Amniotic epithelial cell (primary cell): ENCODE measurements at regions not wholly inside any gene's neighbourhood (a gene's known extent, or its start where the extent isn't known, plus 50 kb on each side); places are given as distances from the start of the nearest gene placed in this dataset.

ENCODE experiments used
- DNase-seq: peaks from one replicate; pipeline ENCODE4 v3.0.0-alpha.2; 2010; ENCODE audit warnings: low read depth

DNA sequence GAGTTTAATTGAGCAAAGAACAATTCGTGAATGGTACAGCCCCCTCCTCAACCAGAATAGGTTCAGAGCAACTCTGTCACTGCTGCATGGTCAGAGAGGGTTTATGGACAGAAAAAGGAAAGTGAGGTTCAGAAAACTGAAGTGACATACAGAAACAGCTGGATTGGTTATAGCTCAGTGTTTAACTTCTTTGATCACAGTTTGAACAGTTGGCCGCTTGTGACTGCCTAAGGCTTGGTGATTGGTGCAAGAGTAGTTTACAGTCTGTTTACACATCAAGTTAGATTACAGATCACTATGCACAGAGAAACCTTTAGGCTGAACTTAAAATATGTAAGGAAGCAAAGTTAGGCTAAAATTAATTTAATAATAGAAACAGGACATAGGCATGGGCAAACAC, 459.2 kb downstream of the KCNJ3 start:
- no peak for DNase-seq

DNA sequence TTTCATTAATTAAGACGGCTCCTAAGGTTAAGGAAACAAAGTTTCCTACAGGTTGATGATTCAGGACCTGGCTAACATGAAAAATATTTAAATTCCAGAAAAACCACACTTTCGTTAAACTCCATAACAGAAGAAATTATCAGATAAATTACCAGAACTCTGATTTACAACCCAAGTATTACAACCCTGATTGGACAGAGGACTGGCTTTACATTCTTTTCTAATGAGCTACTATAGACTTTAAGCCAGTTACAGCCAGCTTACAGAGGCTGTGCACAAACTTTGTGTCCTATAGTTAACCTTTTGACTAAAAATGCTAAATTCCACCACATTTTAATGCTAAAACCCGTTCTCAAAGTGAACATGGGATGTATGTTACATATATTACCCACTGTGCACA, 458.6 kb downstream of the KCNJ3 start:
- peak; percentile 79 for DNase-seq

- no peak for DNase-seq
Measured at GRCh38 chr2:155151945-155152344, 453.4 kb downstream of the KCNJ3 start.

DNA sequence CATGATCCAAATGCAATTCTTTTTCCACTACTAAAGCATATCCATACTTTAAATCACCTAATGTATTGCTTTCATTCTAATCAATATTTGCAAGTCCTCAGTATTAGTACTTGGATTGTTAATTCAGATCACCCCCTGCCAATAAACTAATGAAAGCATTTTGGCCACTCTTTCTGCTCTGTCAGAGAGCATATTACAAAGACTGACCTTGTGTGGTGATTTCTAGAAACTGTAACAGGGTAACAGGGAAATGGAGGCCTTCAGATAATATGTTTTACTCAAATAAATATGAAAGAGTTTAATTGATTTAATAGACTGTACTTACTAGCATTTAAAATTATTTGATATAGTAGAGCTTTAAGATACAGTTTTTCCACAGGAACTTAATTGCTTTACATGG, 453.0 kb downstream of the KCNJ3 start:
- DNase-seq, result no peak

DNA sequence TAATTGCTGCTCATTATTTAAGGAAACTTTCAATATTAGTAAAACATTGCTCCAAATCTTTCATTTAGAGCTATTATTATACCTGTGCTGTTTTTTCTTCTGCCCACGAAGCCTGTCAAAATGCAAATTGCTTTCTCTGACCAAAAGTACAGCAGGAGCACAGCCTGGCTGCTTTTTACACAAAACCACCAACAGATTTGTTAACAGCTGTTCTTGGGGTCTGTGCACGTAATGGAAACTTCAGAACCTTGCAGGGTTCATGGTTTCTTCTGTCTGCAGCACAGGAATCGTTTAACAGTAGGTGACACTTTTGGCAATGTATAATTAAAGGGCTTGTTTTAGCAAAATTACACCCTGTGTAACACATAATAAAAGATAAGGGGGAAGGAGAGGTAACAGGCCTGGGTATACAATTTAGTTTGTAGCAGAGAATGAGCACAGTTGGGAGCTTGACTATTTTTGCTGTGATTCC, 447.3 kb downstream of the KCNJ3 start:
- no peak for DNase-seq

- no peak for DNase-seq
Measured at GRCh38 chr2:155141418-155141817, 442.9 kb downstream of the KCNJ3 start.

GRCh38 chr2:155125585-155126230, 427.2 kb downstream of the KCNJ3 start:
- no peak for DNase-seq

GRCh38 chr2:155115846-155116245, 417.4 kb downstream of the KCNJ3 start:
- DNase-seq, result no peak

GRCh38 chr2:155111070-155111469, 412.6 kb downstream of the KCNJ3 start:
- DNase-seq, result no peak

- no peak for DNase-seq
Measured at GRCh38 chr2:155109527-155109926, 411.0 kb downstream of the KCNJ3 start.

DNA sequence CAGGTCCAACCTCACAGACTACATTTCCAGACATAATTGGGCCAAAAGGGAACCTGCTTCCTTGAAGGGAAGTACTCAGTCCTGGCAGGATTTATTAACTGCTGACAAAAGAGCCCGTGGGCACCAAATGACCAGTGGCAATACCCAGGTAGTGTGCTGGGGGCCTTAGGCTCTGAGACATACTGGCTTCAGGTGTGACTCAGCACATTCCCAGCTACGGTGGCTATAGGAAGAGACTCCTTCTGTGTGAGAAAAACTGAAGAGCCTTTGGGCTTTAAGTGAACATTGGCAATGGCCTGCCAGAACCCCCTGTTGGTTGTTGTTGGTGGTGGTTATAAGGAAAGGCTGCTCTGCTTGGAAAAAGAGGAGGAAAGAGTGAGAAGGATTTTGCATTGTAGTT, 401.8 kb downstream of the KCNJ3 start:
- DNase-seq, result no peak

GRCh38 chr2:155099784-155100183, 401.3 kb downstream of the KCNJ3 start:
- DNase-seq, result peak; percentile 5

DNA sequence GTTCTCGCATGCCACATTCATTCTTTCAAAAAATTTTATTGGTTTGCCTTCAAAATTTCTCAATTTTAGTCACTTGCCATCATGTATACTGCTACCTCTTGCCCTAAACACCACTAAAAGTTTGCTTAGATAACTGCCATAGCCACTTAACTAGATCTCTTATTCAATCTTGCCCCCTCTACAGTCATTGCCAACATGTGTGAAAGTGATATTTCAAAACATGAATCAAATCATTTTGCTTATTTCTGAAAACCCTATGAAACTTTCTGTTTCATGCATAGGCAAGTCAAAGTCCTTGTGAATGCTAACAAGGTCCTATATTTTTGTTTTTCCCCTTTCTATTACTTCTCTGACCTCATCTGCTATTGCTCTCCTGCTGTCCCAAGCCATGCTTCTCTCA, 397.1 kb downstream of the KCNJ3 start:
- DNase-seq, result no peak

DNA sequence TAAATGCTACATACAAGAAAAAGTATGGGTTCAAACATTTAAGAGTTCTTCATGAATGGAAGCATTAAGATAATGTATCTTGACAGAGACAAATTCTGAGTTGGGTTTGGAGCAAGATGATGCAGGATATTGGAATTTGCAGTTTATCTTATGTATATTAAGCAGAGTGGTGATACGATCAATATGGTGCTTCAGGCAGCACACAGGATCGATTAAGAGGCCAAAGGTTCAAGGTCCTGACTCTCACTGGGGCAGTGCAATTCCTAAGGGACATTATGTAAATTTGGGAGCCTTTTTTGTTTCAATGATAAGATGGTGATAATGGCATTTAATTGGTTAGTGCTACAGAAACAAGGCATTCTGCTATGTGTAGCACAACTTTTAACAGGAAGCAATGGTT, 381.9 kb downstream of the KCNJ3 start:
- no peak for DNase-seq

GRCh38 chr2:155070489-155070888, 372.0 kb downstream of the KCNJ3 start:
- DNase-seq, result no peak

DNA sequence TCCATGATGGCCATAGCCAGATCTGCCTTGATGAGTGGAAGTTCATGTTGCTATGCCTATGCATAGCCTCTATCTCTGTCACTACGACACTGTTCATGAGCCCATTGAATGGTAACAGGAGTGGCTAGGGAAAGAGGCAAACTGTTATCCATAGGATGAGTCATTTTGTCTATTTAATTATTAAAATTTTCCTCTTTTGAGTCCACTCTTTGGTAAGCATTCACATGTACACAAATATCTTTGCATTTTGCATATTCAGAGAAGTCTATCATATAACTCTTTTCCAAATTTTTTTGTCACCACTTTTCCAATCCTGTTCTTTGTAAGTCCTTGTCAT, 364.4 kb downstream of the KCNJ3 start:
- DNase-seq, result no peak

GRCh38 chr2:155062250-155062921, 363.9 kb downstream of the KCNJ3 start:
- DNase-seq, result no peak

DNA sequence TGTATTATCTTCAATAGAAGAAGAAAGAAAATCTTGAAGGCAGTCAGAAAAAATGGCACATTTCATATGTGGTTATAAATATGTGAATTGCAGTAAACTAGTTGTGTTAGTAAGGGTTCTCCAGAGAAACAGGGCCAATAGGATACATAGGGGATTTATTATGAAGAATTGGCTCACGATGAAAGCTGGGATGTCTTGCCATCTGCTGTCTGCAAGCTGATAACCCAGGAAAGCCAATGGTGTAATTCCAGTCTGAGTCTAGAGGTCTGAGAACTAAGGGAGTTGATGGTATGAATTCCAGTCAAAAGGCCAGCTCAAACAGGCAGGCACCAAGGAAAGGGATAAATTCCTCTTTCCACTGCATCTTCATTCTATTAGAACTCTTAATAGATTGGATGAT, 362.4 kb downstream of the KCNJ3 start:
- DNase-seq, result no peak

DNA sequence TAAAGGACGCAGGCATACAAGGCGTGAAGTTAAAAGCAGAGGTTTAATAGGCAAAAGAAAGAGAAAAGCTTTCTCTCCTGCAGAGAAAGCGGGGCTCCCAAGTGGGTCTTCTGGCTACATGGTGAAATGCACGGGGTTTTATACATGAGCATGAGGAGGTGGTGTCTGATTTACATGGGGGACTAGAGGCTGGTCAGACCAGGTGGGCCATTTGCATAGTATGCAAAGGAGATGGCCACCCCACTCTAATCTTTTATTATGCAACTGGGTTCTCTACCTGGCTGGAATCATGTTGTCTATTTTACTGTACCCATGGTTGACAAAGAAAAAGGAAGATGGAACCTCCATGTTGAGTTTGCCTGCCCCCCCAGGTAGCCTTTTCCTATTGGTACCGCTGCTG, 356.2 kb downstream of the KCNJ3 start:
- DNase-seq, result no peak

DNA sequence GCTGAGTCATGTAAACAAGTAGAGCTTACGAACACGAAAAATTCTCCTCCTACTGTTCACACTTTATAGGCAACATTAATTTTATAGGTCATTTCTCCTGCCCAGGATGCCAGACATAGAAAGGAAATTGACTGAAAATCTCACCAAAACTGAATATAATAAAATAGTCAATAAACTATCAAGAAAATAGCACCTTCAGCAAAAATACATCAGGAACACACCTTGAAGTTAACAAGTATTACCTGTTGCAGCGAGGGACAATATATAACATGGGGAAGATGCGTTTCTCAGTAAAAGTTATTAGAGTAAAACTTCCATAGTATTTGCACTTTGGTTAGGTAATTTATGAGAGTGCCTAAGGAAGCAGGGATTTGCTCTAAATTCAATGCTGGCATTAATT, 344.6 kb downstream of the KCNJ3 start:
- DNase-seq, result no peak

GRCh38 chr2:155035308-155035707, 336.8 kb downstream of the KCNJ3 start:
- no peak for DNase-seq

DNA sequence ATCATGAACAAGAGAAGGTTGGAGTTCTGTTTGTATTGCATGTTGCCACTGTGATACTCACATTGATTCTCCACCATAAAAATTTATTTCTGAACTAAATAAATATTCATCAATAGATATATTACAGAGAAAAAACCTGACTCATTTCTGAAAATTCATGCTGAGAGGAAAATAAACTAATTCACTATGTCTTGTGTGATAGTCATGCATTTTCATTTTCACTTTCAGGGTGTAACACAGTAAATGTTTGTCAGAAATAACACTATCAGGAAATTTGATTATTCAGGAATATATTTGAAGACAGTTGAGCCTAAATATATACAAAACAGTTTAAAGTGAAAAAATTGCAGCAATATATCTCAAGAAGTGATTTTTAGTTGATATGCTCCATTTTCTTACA, 335.2 kb downstream of the KCNJ3 start:
- no peak for DNase-seq

- DNase-seq, result no peak
Measured at GRCh38 chr2:155030296-155030695, 331.8 kb downstream of the KCNJ3 start.

DNA sequence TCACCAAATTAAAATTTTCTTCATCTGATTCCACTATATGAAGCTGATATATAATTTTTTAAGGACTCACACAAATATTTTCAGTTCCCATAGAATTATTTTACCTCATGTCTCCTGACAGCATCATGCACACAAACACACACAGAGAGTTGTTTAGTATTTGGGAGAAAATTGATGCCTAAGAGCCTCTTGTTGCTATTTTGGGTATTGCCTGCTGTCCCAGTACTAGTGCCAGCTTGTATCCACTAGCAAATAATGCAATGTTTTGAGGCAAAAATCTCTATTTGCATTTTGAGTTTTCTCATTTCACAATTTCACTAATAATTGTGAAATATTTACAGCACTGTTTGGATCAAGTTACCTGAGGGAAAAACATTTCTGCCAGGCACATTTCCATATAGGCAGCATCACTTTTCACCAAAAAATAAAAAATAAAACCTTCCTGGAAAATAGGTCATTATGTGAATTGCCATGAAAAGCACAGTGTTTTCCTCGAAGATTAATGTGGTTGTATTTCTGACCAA, 328.2 kb downstream of the KCNJ3 start:
- no peak for DNase-seq
